CD14-positive monocyte (primary cell): ENCODE measurements at regions not wholly inside any gene's neighbourhood (a gene's known extent, or its start where the extent isn't known, plus 50 kb on each side); places are given as distances from the start of the nearest gene placed in this dataset.
"Not testable (repeated sequence)": the region's sequence is repeated elsewhere in the genome, so short reads cannot be mapped to it uniquely, and the experiment has no call there.

Experiments used
- DNase-seq, 3 donors: peaks; one replicate each; pipeline ENCODE4 v3.0.0-alpha.2; 2011 to 2022
- H2AFZ ChIP-seq: 2 replicates; pipeline ENCODE4 v1.6.0; 2012; ENCODE audit warnings: mild to moderate bottlenecking, low read depth, low read length, inconsistent platforms; ENCODE audit not compliant: insufficient read depth, poor library complexity, severe bottlenecking
- H3K27ac ChIP-seq, 2 donors: 1 replicate in 1 of 2; 2 replicates in 1 of 2; pipeline ENCODE4 v1.5.1; 2012 to 2013; ENCODE audit warnings: low read length in 2 of 2, control low read depth in 1 of 2, inconsistent platforms in 1 of 2, low read depth in 1 of 2, mild to moderate bottlenecking in 1 of 2
- H3K27me3 ChIP-seq, 2 donors: one replicate each; pipeline versions ENCODE4 v1.6.0 to v1.6.1; 2011 to 2013; ENCODE audit warnings: low read length in 2 of 2; ENCODE audit not compliant: control insufficient read depth in 2 of 2, insufficient read depth in 2 of 2
- H3K36me3 ChIP-seq, 2 donors: replicated peaks in 1 of 2; 1 replicate in 1 of 2; 2 replicates in 1 of 2; pipeline versions ENCODE4 v1.5.1 to v1.6.1; 2012 to 2013; ENCODE audit warnings: low read length in 2 of 2, control low read depth in 1 of 2, inconsistent platforms in 1 of 2, mild to moderate bottlenecking in 1 of 2; ENCODE audit not compliant: insufficient read depth in 2 of 2, control insufficient read depth in 1 of 2
- H3K4me1 ChIP-seq, 2 donors: 1 replicate in 1 of 2; 2 replicates in 1 of 2; pipeline versions ENCODE4 v1.5.1 to v1.6.1; 2012 to 2013; ENCODE audit warnings: low read length in 2 of 2, control low read depth in 1 of 2, inconsistent platforms in 1 of 2, mild to moderate bottlenecking in 1 of 2, moderate library complexity in 1 of 2; ENCODE audit not compliant: insufficient read depth in 2 of 2, control insufficient read depth in 1 of 2
- H3K4me2 ChIP-seq: replicated peaks from 2 replicates; pipeline ENCODE3; 2012; ENCODE audit warnings: low read length, moderate library complexity, mild to moderate bottlenecking; ENCODE audit not compliant: poor library complexity, severe bottlenecking; ENCODE audit errors: extremely low read depth
- H3K4me3 ChIP-seq, 3 experiments: fragments of 200-600 bp in 1 of 3; sonication (generic) in 1 of 3; replicated peaks in 1 of 3; 1 replicate in 2 of 3; 2 replicates in 1 of 3; pipeline ENCODE4 v1.5.1; 2011 to 2013; ENCODE audit warnings: low read length in 3 of 3, mild to moderate bottlenecking in 3 of 3, control low read depth in 2 of 3, low read depth in 2 of 3, inconsistent platforms in 1 of 3, moderate library complexity in 1 of 3
- H3K79me2 ChIP-seq: 2 replicates; pipeline ENCODE4 v1.6.0; 2012; ENCODE audit warnings: mild to moderate bottlenecking, control low read depth, inconsistent platforms, low read length, moderate library complexity; ENCODE audit not compliant: insufficient read depth
- H3K9ac ChIP-seq: 2 replicates; pipeline ENCODE4 v1.6.0; 2017; ENCODE audit warnings: low read length, mild to moderate bottlenecking; ENCODE audit not compliant: insufficient read depth, poor library complexity, severe bottlenecking
- H3K9me3 ChIP-seq, 2 donors: replicated peaks in 1 of 2; 1 replicate in 1 of 2; 2 replicates in 1 of 2; pipeline versions ENCODE4 v1.5.1 to v1.6.1; 2012 to 2013; ENCODE audit warnings: low read length in 2 of 2, control low read depth in 1 of 2; ENCODE audit not compliant: control insufficient read depth in 1 of 2, insufficient read depth in 1 of 2
- H4K20me1 ChIP-seq: 2 replicates; pipeline ENCODE4 v1.6.0; 2012; ENCODE audit warnings: mild to moderate bottlenecking, low read length, control low read depth, moderate library complexity; ENCODE audit not compliant: insufficient read depth
- H3K27ac Mint-ChIP-seq, 7 donors: one replicate each; pipeline ENCODE4 v1.8.0; 2020; ENCODE audit warnings: mild to moderate bottlenecking in 7 of 7, mixed read lengths in 7 of 7, moderate library complexity in 6 of 7, inconsistent platforms in 2 of 7
- H3K27me3 Mint-ChIP-seq, 3 donors: one replicate each; pipeline ENCODE4 v1.8.0; 2021 to 2022; ENCODE audit warnings: low read depth in 3 of 3, mild to moderate bottlenecking in 3 of 3, mixed read lengths in 3 of 3, moderate library complexity in 3 of 3, inconsistent platforms in 1 of 3
- H3K36me3 Mint-ChIP-seq, 2 donors: one replicate each; pipeline ENCODE4 v1.8.0; 2020; ENCODE audit warnings: mixed read lengths in 2 of 2, inconsistent platforms in 1 of 2, mild to moderate bottlenecking in 1 of 2
- H3K4me1 Mint-ChIP-seq: one replicate; pipeline ENCODE4 v1.8.0; 2020; ENCODE audit warnings: mild to moderate bottlenecking, mixed read lengths
- H3K4me3 Mint-ChIP-seq, 2 donors: one replicate each; pipeline ENCODE4 v1.8.0; 2020; ENCODE audit warnings: mild to moderate bottlenecking in 2 of 2, mixed read lengths in 2 of 2, moderate library complexity in 1 of 2
- H3K9me3 Mint-ChIP-seq, 7 donors: one replicate each; pipeline ENCODE4 v1.8.0; 2020 to 2022; ENCODE audit warnings: mixed read lengths in 7 of 7, mild to moderate bottlenecking in 6 of 7, moderate library complexity in 6 of 7, inconsistent platforms in 2 of 7
- CTCF ChIP-seq: fragments of 200-600 bp; IDR thresholded peaks from one replicate; pipeline ENCODE4 v1.8.0; 2022; ENCODE audit warnings: antibody characterized with exemption, mild to moderate bottlenecking
- WGBS: methylation state at CpG from one replicate; pipeline ENCODE4 v1.1.5; 2013; ENCODE audit warnings: missing lambda C conversion rate; ENCODE audit not compliant: insufficient coverage; 5-methylcytosine and 5-hydroxymethylcytosine counted together
- intact Hi-C, 2 donors: fragments of 100-400 bp; cut with micrococcal nuclease; formaldehyde crosslinking; loops; one replicate each; pipeline versions ENCODE4 v1.15.0 to v1.15.1; 2023

- TF ChIP-seq CTCF, result no peak
- H2AFZ ChIP-seq, result no peak overlapping the region
- no peak for DNase-seq
- H3K4me3 Mint-ChIP-seq, result no peak overlapping the region
- H3K4me3 ChIP-seq, result no peak overlapping the region
- H3K27me3 Mint-ChIP-seq, result no peaks in the 10 kb centered on the region
- no peaks in the 10 kb centered on the region for H3K27me3 ChIP-seq
- H3K4me1 Mint-ChIP-seq, result no peaks in the 10 kb centered on the region
- no peaks in the 10 kb centered on the region for H3K36me3 Mint-ChIP-seq
- H4K20me1 ChIP-seq, result no peaks in the 10 kb centered on the region
- H3K9me3 ChIP-seq, result peaks cover 5% of the 10 kb centered on the region in 2 donors
- H3K9me3 Mint-ChIP-seq, result peaks cover 2 to 12% (median 10%) of the 10 kb centered on the region in 7 donors
- no peak overlapping the region for H3K27ac ChIP-seq
- intact Hi-C loops, result no loop called here
- no peaks in the 10 kb centered on the region for H3K36me3 ChIP-seq
- no peaks in the 10 kb centered on the region for H3K79me2 ChIP-seq
- H3K4me1 ChIP-seq, result no peaks in the 10 kb centered on the region
- 67% methylated on average over 1 of the region's 7 CpGs for WGBS
- no peak overlapping the region for H3K27ac Mint-ChIP-seq
- H3K9ac ChIP-seq, result no peak overlapping the region
- no peak overlapping the region for H3K4me2 ChIP-seq
Observed at GRCh38 chr5:6076341-6077239, 301.8 kb downstream of the MED10 start.

GRCh38 chr5:6072488-6072887 is 305.9 kb downstream of the MED10 start:
- H3K79me2 ChIP-seq, H3K4me1 ChIP-seq, H2AFZ ChIP-seq, H3K27me3 Mint-ChIP-seq, H3K9me3 ChIP-seq, H4K20me1 ChIP-seq, H3K36me3 ChIP-seq, DNase-seq, H3K4me3 Mint-ChIP-seq, intact Hi-C loops, H3K4me2 ChIP-seq, H3K27ac ChIP-seq, H3K4me3 ChIP-seq, H3K4me1 Mint-ChIP-seq, H3K27me3 ChIP-seq, H3K9ac ChIP-seq, H3K36me3 Mint-ChIP-seq, H3K9me3 Mint-ChIP-seq, H3K27ac Mint-ChIP-seq: not testable (repeated sequence)
- 83% methylated on average over 1 of the region's 4 CpGs for WGBS
